ENCODE measurements at regions not wholly inside any gene's neighbourhood (a gene's known extent, or its start where the extent isn't known, plus 50 kb on each side); places are given as distances from the start of the nearest gene placed in this dataset.

GRCh38 chr12:4148418-4149056 is 125.0 kb upstream of the CCND2 start:
- TF ChIP-seq RARB (CRISPR knock-in tag; IDR thresholded peaks at IDR 0.05) (no peak), ARNTL (CRISPR knock-in tag; IDR thresholded peaks at IDR 0.05; ENCODE audit: borderline replicate concordance, low read depth) (no peak), ISL1 (CRISPR knock-in tag; IDR thresholded peaks at IDR 0.05) (no peak), GLIS3 (CRISPR knock-in tag; IDR thresholded peaks at IDR 0.05) (no peak), CREB5 (CRISPR knock-in tag; IDR thresholded peaks at IDR 0.05; ENCODE audit: low read depth) (no peak), ZFP30 (CRISPR knock-in tag; IDR thresholded peaks at IDR 0.05) (no peak), PATZ1 (CRISPR knock-in tag; IDR thresholded peaks at IDR 0.05; ENCODE audit: borderline replicate concordance) (no peak), ESRRG (CRISPR knock-in tag; IDR thresholded peaks at IDR 0.05) (no peak), TCF4 (CRISPR knock-in tag; IDR thresholded peaks at IDR 0.05; ENCODE audit: borderline replicate concordance) (no peak), ZC3H10 (CRISPR knock-in tag; IDR thresholded peaks at IDR 0.05) (no peak), OSR1 (CRISPR knock-in tag; IDR thresholded peaks at IDR 0.05) (no peak)
